NT2/D1 (cell line): ENCODE measurements at regions not wholly inside any gene's neighbourhood (a gene's known extent, or its start where the extent isn't known, plus 50 kb on each side); places are given as distances from the start of the nearest gene placed in this dataset.

Experiments
- DNase-seq: peaks from one replicate; pipeline ENCODE4 v3.0.0-alpha.2; 2011; ENCODE audit warnings: low read depth, low spot score
- H3K27me3 ChIP-seq: 2 replicates; pipeline ENCODE4 v1.6.0; 2011; ENCODE audit warnings: mild to moderate bottlenecking; ENCODE audit not compliant: insufficient read length, insufficient read depth
- H3K36me3 ChIP-seq: 2 replicates; pipeline ENCODE4 v1.6.1; 2011; ENCODE audit warnings: mild to moderate bottlenecking, low read length, mixed read lengths; ENCODE audit not compliant: insufficient read depth, insufficient read length
- H3K4me1 ChIP-seq: 2 replicates; pipeline ENCODE4 v1.5.1; 2011; ENCODE audit not compliant: insufficient read depth, insufficient read length
- H3K4me3 ChIP-seq: 2 replicates; pipeline ENCODE4 v1.5.1; 2011; ENCODE audit warnings: low read depth; ENCODE audit not compliant: insufficient read length
- H3K9ac ChIP-seq: 2 replicates; pipeline ENCODE4 v1.6.0; 2011; ENCODE audit warnings: low read depth; ENCODE audit not compliant: insufficient read length
- H3K9me3 ChIP-seq: 2 replicates; pipeline ENCODE4 v1.5.1; 2011; ENCODE audit warnings: mild to moderate bottlenecking, low read length; ENCODE audit not compliant: insufficient read depth
- SUZ12 ChIP-seq: IDR thresholded peaks from 2 replicates; pipeline ENCODE4 v1.6.1; 2011; ENCODE audit not compliant: insufficient read length, insufficient read depth; ENCODE audit errors: extremely low read depth
- YY1 ChIP-seq: IDR thresholded peaks from 2 replicates; pipeline ENCODE4 v1.6.1; 2011; ENCODE audit not compliant: insufficient read length, insufficient read depth
- ZNF274 ChIP-seq: IDR thresholded peaks from 2 replicates; pipeline ENCODE4 v1.6.1; 2011; ENCODE audit warnings: mild to moderate bottlenecking, low read depth, low read length

DNA sequence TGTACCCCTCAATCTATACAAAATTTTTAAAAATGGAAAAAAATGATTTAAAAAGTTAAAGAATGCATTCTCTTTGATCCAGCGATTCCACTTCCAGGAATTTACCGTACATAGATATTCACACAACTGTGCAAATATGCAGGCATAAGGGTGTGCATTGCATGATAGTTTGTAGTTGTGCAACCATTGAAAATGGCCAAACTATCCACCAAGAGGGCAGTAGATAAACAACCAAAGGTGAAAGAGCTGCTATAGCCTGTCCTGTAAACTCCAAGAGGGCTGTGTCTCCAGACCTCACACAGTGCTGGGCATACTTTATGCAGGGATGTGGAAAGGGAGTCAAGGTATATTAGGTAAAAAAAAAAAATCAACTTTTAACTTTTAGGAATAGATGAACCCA, 116.5 kb upstream of the NEDD4L start:
- Histone ChIP-seq H3K9ac (no peak overlapping the region), H3K4me1 (no peaks in the 10 kb centered on the region), H3K4me3 (no peak overlapping the region), H3K9me3 (no peaks in the 10 kb centered on the region), H3K36me3 (no peaks in the 10 kb centered on the region), H3K27me3 (no peaks in the 10 kb centered on the region)
- no peak for TF ChIP-seq YY1
- TF ChIP-seq SUZ12, result no peak
- TF ChIP-seq ZNF274, result no peak
- no peak for DNase-seq

DNA sequence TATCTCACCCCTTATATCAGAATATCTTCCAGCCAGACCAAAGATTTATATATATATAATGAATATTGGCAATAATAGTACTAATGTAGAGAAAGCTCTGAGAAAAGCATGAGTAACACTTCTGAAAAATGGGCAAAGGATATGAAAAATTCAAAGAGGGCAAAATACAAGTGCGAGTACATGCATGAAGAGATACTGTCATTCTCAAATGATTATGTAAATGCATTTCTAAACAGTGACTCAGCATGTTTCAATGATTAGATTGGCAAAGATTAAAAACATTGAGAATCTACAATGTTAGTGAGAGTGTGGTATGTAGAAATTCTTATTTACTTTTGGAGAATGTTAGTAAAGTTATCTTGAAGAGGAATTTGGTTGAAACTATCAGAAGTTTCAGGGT, 118.3 kb upstream of the NEDD4L start:
- no peak for DNase-seq
- no peaks in the 10 kb centered on the region for H3K9me3 ChIP-seq
- H3K36me3 ChIP-seq, result no peaks in the 10 kb centered on the region
- H3K4me3 ChIP-seq, result no peak overlapping the region
- H3K9ac ChIP-seq, result no peak overlapping the region
- no peaks in the 10 kb centered on the region for H3K4me1 ChIP-seq
- TF ChIP-seq ZNF274 (no peak), SUZ12 (no peak), YY1 (no peak)
- H3K27me3 ChIP-seq, result no peaks in the 10 kb centered on the region

DNA sequence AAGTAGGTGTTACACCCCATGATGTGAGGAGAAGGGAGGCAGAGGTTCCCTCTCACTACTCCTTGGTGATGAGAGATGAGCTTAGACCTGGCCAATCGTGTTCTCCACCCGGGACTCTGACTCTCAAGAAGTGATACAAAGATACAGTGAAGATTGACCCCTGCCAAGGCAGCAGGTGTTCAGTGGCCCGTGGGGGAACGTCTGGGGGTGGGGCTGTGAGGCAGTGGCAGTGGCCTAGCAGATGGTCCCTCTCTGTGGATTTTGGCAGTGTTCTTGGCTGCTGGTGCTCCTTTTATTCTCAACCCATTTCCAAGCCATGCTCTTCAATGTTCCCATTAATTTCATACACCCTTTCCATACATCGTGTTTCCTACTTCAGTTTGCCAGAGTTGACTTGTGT, 120.4 kb upstream of the NEDD4L start:
- Histone ChIP-seq H3K36me3 (no peaks in the 10 kb centered on the region), H3K27me3 (no peaks in the 10 kb centered on the region)
- TF ChIP-seq YY1 (no peak), ZNF274 (no peak), SUZ12 (no peak)

DNA sequence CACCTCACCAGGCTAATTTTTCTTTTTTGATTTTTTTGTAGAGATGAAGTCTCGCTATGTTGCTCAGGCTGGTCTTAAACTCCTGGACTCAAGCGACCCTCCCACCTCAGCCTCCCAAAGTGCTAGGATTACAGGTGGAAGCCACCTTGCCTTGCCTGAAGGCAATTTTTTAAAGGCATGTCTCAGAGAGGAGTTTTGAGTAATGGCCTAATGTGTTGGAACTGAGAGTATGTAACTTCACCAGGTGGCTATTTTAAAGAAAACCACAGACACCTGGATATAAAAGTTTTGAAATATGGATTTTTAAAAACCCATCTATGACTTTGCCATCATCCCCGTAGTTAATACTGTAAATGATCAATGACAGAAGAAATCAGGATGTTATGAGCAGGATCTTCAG, 119.8 kb upstream of the ATP8B1 start:
- no peaks in the 10 kb centered on the region for H3K9me3 ChIP-seq
- H3K36me3 ChIP-seq, result no peaks in the 10 kb centered on the region
- H3K4me3 ChIP-seq, result no peak overlapping the region
- H3K27me3 ChIP-seq, result no peaks in the 10 kb centered on the region
- H3K9ac ChIP-seq, result no peak overlapping the region
- no peaks in the 10 kb centered on the region for H3K4me1 ChIP-seq
- TF ChIP-seq YY1 (no peak), ZNF274 (no peak), SUZ12 (no peak)
- no peak for DNase-seq

More for the DNA sequence above, 120.4 kb upstream of the NEDD4L start:
- no peak for DNase-seq
- H3K4me3 ChIP-seq, result no peak overlapping the region
- no peak overlapping the region for H3K9ac ChIP-seq
- no peaks in the 10 kb centered on the region for H3K9me3 ChIP-seq
- no peaks in the 10 kb centered on the region for H3K4me1 ChIP-seq

DNA sequence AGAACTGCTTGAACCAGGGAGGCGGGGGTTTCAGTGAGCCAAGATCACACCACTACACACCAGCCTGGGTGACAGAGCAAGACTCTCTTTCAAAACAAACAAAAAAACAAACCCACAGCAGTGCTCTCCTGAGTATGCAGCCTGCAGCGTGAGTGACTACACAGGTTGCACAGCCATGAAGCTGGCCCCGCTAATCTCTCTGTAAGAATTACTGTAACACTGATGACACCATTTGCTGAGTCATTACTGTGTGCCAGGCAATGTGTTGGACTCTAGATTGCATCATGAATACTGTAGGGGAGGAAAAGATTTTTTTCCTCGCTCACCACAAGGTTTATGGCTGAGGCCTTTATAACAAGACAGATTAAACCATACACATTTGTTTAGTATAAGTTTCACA, 118.6 kb upstream of the ATP8B1 start:
- Histone ChIP-seq H3K27me3 (no peaks in the 10 kb centered on the region), H3K9ac (no peak overlapping the region), H3K4me3 (no peak overlapping the region), H3K4me1 (no peaks in the 10 kb centered on the region), H3K36me3 (no peaks in the 10 kb centered on the region), H3K9me3 (no peaks in the 10 kb centered on the region)
- TF ChIP-seq SUZ12 (no peak), YY1 (no peak), ZNF274 (no peak)
- no peak for DNase-seq

DNA sequence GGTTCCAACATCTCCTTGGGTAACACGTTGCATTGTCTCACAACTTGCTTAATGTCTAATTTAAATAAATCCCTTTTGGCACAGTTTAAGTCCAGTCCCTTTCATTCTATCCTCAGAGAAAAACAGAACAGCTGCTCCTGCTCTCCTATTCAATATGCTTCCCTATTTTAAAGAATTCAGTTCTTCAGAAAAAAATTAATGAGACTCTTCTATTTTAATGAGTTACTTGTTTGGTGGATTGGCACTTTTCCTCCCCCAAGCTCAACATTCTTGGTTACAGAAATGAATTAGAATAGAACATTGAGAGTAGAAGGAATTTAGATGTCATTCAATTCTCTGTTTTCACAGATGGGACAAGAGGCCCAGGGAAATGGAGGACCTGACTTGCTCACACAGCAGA, 116.9 kb upstream of the ATP8B1 start:
- Histone ChIP-seq H3K27me3 (no peaks in the 10 kb centered on the region), H3K9ac (no peak overlapping the region), H3K4me3 (no peak overlapping the region), H3K9me3 (no peaks in the 10 kb centered on the region), H3K4me1 (no peaks in the 10 kb centered on the region), H3K36me3 (no peaks in the 10 kb centered on the region)
- TF ChIP-seq YY1 (no peak), SUZ12 (no peak), ZNF274 (no peak)
- DNase-seq, result no peak

DNA sequence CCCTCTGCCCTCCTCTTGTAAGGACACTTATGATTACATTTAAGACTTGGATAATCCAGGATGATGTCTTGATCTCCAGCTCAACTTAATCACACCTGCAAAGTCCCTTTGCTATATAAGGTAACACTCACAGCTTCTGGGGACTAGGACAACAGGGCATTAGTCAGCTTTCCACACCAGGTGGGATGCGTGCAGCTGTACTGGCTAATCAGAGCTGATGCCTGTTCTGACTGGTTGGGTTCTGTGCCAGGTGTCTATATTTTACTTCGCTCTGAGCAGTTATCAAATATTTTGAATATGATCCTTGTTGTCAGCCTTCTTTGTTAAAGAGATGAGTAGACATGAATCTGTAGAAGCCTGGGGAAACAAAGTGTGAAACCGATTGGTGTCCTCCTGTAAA, 115.5 kb upstream of the ATP8B1 start:
- TF ChIP-seq YY1 (no peak), SUZ12 (no peak), ZNF274 (no peak)
- Histone ChIP-seq H3K4me1 (no peaks in the 10 kb centered on the region), H3K9ac (no peak overlapping the region), H3K9me3 (no peaks in the 10 kb centered on the region), H3K36me3 (no peaks in the 10 kb centered on the region), H3K4me3 (no peak overlapping the region), H3K27me3 (no peaks in the 10 kb centered on the region)
- DNase-seq, result no peak

DNA sequence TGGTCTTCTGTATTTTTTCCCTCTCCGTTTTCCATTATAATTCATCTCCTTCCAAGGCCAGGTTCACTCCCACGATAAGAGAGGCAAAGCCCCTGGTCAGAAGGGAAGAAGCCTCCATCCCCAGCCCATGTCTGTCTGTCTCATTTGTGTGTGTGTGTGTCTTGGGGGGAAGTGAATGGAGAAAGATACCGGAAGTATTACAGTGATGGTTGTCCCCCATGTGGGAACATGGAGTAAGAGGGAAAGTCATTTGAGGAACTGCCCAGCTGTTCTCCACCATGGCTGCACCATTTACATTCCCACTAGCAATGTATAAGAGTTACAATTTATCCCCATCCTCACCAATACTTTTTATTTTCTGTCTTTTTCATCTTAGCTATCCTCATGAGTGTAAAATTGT, 113.6 kb upstream of the ATP8B1 start:
- Histone ChIP-seq H3K4me1 (no peaks in the 10 kb centered on the region), H3K36me3 (no peaks in the 10 kb centered on the region), H3K9ac (no peak overlapping the region), H3K9me3 (no peaks in the 10 kb centered on the region), H3K27me3 (no peaks in the 10 kb centered on the region), H3K4me3 (no peak overlapping the region)
- no peak for DNase-seq
- TF ChIP-seq ZNF274, result no peak
- TF ChIP-seq YY1, result no peak
- TF ChIP-seq SUZ12, result no peak
